IPS-18a (cell line): ENCODE measurements at regions not wholly inside any gene's neighbourhood (a gene's known extent, or its start where the extent isn't known, plus 50 kb on each side); places are given as distances from the start of the nearest gene placed in this dataset.

Source experiments
- H3K27ac ChIP-seq: one replicate; pipeline ENCODE4 v1.5.1; 2013; ENCODE audit warnings: low read length
- H3K27me3 ChIP-seq: one replicate; pipeline ENCODE4 v1.6.1; 2013; ENCODE audit warnings: mild to moderate bottlenecking, low read length; ENCODE audit not compliant: control insufficient read depth, insufficient read depth
- H3K36me3 ChIP-seq: one replicate; pipeline ENCODE4 v1.6.1; 2013; ENCODE audit warnings: low read depth, low read length; ENCODE audit not compliant: control insufficient read depth
- H3K4me1 ChIP-seq: one replicate; pipeline ENCODE4 v1.6.1; 2013; ENCODE audit warnings: low read depth, low read length; ENCODE audit not compliant: control insufficient read depth
- H3K4me3 ChIP-seq: one replicate; pipeline ENCODE4 v1.5.1; 2013; ENCODE audit warnings: low read length
- H3K9ac ChIP-seq: one replicate; pipeline ENCODE4 v1.6.1; 2013; ENCODE audit warnings: mild to moderate bottlenecking, low read length, moderate library complexity
- H3K9me3 ChIP-seq: one replicate; pipeline ENCODE4 v1.6.1; 2013; ENCODE audit warnings: low read depth, low read length; ENCODE audit not compliant: control insufficient read depth

GRCh38 chr2:129160879-129161278 is 818.6 kb upstream of the RAB6C start:
- no peaks in the 10 kb centered on the region for H3K9me3 ChIP-seq
- no peaks in the 10 kb centered on the region for H3K27me3 ChIP-seq
- H3K36me3 ChIP-seq = no peaks in the 10 kb centered on the region
- H3K27ac ChIP-seq = no peak overlapping the region
- no peak overlapping the region for H3K4me3 ChIP-seq
- no peak overlapping the region for H3K9ac ChIP-seq
- H3K4me1 ChIP-seq = no peaks in the 10 kb centered on the region

DNA sequence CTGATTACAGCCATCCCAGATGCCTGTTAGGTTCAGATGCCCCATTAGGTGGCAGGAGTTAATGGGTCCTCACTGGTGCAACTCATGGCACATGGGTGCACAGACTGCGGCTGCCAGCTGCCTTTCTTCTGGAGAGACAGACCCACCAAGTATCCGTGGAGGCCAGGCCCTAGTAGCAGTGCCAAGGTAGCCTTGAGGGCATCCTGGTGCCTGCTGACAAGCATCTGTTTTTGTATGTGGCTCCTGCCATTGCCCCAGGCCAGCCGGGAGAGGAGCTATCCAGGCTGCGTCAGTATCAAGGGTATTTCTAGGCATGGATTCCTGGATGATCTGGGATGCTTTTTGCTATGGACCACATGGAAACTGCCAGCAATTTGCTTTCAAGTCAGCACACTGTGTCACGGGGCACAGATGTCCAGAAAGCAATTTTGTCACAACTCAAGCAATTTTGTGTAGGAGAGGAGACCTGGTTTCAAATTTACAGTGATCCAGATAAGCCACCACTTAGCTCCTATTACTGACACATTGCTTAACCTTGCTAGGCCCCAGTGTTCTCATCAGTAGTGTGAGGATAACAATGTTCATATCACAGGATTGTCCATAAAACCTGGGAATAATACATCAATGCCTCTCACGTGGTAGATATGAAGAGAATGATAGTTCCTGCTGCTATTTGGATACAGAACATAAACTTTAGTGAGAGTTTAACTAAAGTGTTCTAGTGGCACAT is 815.1 kb upstream of the RAB6C start:
- H3K27me3 ChIP-seq = no peaks in the 10 kb centered on the region
- H3K9ac ChIP-seq = no peak overlapping the region
- H3K4me3 ChIP-seq = no peak overlapping the region
- no peaks in the 10 kb centered on the region for H3K36me3 ChIP-seq
- H3K4me1 ChIP-seq = no peaks in the 10 kb centered on the region
- H3K9me3 ChIP-seq = no peaks in the 10 kb centered on the region
- H3K27ac ChIP-seq = no peak overlapping the region

DNA sequence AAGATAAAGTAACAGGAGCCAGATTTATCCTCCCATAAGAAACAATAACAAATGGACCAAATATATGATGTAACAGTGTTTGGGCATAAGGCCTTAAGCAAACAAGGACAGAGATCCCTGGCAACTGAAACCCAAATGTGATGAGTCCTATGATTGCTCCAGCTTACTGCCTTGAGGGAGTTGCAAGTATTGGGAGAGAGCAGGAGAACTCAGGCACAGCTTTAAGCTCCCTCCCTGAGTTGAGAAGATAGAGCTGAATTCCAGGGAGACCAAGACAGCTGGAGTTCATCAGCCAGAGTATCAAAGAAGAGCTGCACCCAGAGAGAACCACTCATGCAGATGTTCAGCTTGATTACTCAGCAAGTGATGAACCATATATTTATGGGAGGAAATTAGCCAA is 814.5 kb upstream of the RAB6C start:
- Histone ChIP-seq H3K27me3 (no peaks in the 10 kb centered on the region), H3K4me3 (no peak overlapping the region), H3K4me1 (no peaks in the 10 kb centered on the region), H3K36me3 (no peaks in the 10 kb centered on the region), H3K9ac (no peak overlapping the region), H3K9me3 (no peaks in the 10 kb centered on the region), H3K27ac (no peak overlapping the region)

DNA sequence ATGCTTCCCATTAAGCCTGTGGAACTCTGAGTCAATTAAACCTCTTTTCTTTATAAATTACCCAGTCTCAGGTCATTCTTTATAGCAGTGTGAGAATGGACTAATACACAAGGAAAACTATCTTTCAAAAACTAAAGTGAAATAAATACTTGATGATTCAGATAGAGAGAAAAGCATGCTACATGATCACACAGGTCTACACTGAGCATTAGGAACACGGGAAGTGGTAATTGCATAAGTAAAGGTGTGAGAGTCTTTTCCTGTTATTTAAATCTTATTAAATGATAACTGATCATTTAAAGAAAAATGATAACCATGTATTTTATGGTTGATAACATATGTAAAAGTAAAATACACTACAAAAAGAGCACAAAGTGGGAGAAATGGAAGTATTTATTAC is 812.0 kb upstream of the RAB6C start:
- Histone ChIP-seq H3K27me3 (no peaks in the 10 kb centered on the region), H3K4me1 (no peaks in the 10 kb centered on the region), H3K4me3 (no peak overlapping the region), H3K27ac (no peak overlapping the region), H3K36me3 (no peaks in the 10 kb centered on the region), H3K9me3 (no peaks in the 10 kb centered on the region), H3K9ac (no peak overlapping the region)

- no peaks in the 10 kb centered on the region for H3K27me3 ChIP-seq
- H3K36me3 ChIP-seq = no peaks in the 10 kb centered on the region
- H3K4me3 ChIP-seq = no peak overlapping the region
- H3K27ac ChIP-seq = no peak overlapping the region
- no peaks in the 10 kb centered on the region for H3K9me3 ChIP-seq
- H3K9ac ChIP-seq = no peak overlapping the region
- H3K4me1 ChIP-seq = peaks cover 12% of the 10 kb centered on the region
These were observed 808.9 kb upstream of the RAB6C start for GRCh38 chr2:129170570-129170969.

GRCh38 chr2:129174143-129174542 is 805.3 kb upstream of the RAB6C start:
- no peaks in the 10 kb centered on the region for H3K9me3 ChIP-seq
- no peak overlapping the region for H3K27ac ChIP-seq
- H3K9ac ChIP-seq = no peak overlapping the region
- no peak overlapping the region for H3K4me3 ChIP-seq
- peaks cover 12% of the 10 kb centered on the region for H3K4me1 ChIP-seq
- H3K27me3 ChIP-seq = no peaks in the 10 kb centered on the region
- H3K36me3 ChIP-seq = no peaks in the 10 kb centered on the region

- no peaks in the 10 kb centered on the region for H3K36me3 ChIP-seq
- no peaks in the 10 kb centered on the region for H3K27me3 ChIP-seq
- H3K4me1 ChIP-seq = peaks cover 12% of the 10 kb centered on the region
- no peak overlapping the region for H3K9ac ChIP-seq
- no peak overlapping the region for H3K4me3 ChIP-seq
- H3K27ac ChIP-seq = no peak overlapping the region
- H3K9me3 ChIP-seq = no peaks in the 10 kb centered on the region
These were observed 804.4 kb upstream of the RAB6C start for GRCh38 chr2:129175051-129175450.

DNA sequence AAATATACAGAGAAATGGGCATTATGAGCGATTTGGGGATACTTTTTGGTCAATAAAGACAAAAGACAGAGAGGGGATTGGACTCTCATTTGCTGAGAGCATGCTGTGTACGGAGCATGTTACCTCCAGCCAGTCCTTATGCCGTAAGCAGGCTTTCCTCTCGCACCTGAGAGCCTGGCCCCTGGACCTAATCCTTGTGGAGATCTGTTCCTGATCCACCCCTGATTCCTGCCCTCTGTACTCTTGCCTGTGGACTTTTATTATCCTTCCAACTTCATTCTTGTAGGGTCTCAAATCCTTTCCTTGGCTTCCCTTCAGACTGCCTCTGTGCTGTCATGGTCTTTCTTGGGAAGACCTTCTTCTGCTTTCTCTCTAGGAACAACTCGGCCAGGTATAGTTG is 803.1 kb upstream of the RAB6C start:
- Histone ChIP-seq H3K36me3 (no peaks in the 10 kb centered on the region), H3K9ac (no peak overlapping the region), H3K4me1 (peaks cover 12% of the 10 kb centered on the region), H3K27ac (no peak overlapping the region), H3K27me3 (no peaks in the 10 kb centered on the region), H3K9me3 (no peaks in the 10 kb centered on the region), H3K4me3 (no peak overlapping the region)

DNA sequence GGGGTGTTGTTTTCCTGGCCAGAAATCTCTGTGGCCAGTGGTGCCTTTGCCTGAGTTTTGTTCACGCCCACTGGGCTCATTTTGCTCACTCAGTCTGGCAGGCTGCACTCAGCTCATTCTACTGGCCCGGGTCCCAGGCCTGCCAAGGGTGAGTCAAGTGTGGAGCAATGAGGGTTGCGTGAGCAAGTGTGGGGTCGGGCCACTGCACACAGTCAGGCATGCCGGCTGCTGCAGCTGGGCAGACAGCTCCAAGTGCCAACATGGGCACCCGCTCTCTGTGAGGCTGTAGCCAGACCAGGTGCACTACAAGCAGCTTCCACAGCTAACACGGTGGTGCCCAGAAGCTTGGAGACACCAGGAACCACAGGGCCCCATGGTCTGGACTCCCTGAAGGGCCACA is 801.1 kb upstream of the RAB6C start:
- Histone ChIP-seq H3K27me3 (no peaks in the 10 kb centered on the region), H3K27ac (no peak overlapping the region), H3K9ac (no peak overlapping the region), H3K4me1 (peaks cover 12% of the 10 kb centered on the region), H3K9me3 (no peaks in the 10 kb centered on the region), H3K4me3 (no peak overlapping the region), H3K36me3 (no peaks in the 10 kb centered on the region)

DNA sequence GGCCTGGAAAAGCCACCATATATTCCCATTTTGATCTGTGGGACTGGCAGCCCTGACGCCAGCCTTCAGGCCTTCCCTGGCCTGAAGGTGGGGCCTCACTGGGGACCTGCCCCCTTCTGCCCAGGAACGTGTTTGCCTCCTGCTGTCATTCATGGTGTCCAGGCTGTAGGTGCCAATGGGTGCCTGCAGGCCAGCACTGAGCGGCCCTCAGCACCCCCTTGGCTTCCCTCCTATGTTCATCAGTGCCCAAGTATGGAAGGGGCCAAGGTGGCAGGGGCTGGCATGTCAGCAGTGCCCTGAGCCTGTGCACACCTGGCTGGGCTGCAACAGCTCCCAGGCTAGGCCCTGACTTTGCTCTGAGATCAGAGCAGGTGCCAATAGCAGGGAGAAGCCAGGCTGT is 800.3 kb upstream of the RAB6C start:
- H3K9me3 ChIP-seq = no peaks in the 10 kb centered on the region
- H3K9ac ChIP-seq = no peak overlapping the region
- no peak overlapping the region for H3K27ac ChIP-seq

GRCh38 chr2:129180124-129180716 is 799.2 kb upstream of the RAB6C start:
- H3K9ac ChIP-seq = no peak overlapping the region
- no peaks in the 10 kb centered on the region for H3K27me3 ChIP-seq
- H3K27ac ChIP-seq = no peak overlapping the region
- no peaks in the 10 kb centered on the region for H3K4me1 ChIP-seq
- no peaks in the 10 kb centered on the region for H3K36me3 ChIP-seq
- no peak overlapping the region for H3K4me3 ChIP-seq
- H3K9me3 ChIP-seq = no peaks in the 10 kb centered on the region

More for the DNA sequence above, 800.3 kb upstream of the RAB6C start:
- Histone ChIP-seq H3K4me1 (peaks cover 6% of the 10 kb centered on the region), H3K4me3 (no peak overlapping the region), H3K27me3 (no peaks in the 10 kb centered on the region), H3K36me3 (no peaks in the 10 kb centered on the region)

DNA sequence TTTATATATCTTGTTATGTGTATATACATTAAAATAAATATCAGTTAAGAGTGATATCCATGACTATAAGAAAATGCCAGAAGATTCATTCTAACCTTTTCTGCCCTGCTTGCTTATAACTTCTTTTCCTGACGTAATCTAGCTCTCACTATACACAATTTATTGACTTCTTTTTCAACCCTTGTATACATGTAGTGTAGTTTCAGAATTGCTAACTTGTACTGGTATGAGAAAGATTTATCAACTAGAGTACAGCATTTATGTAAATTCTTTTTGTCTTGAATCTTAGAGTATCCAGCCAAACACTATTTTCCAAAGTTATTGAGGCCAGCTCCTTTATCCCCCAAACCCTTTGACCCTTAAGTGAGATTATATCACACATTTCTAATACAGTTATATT is 798.0 kb upstream of the RAB6C start:
- no peaks in the 10 kb centered on the region for H3K27me3 ChIP-seq
- no peaks in the 10 kb centered on the region for H3K36me3 ChIP-seq
- H3K27ac ChIP-seq = no peak overlapping the region
- H3K9ac ChIP-seq = no peak overlapping the region
- H3K4me3 ChIP-seq = no peak overlapping the region
- H3K4me1 ChIP-seq = no peaks in the 10 kb centered on the region
- H3K9me3 ChIP-seq = no peaks in the 10 kb centered on the region
